ENCODE measurements at regions not wholly inside any gene's neighbourhood (a gene's known extent, or its start where the extent isn't known, plus 50 kb on each side); places are given as distances from the start of the nearest gene placed in this dataset.

GRCh38 chr4:8738471-8738931, 133.1 kb downstream of the HMX1 start:
- Histone ChIP-seq H3K4me3 (no peak overlapping the region), H3K36me3 (no peaks in the 10 kb centered on the region), H3K27ac (no peak overlapping the region), H3K27me3 (peaks cover 0 to 22% of the 10 kb centered on the region in 2 donors), H3K9me3 (no peaks in the 10 kb centered on the region), H3K4me1 (no peaks in the 10 kb centered on the region)
- intact Hi-C loops (cut with DNase I), result no loop called here
- no peak for DNase-seq
- no peak for TF ChIP-seq CTCF (IDR thresholded peaks at IDR 0.05)
- ATAC-seq, result no peak

DNA sequence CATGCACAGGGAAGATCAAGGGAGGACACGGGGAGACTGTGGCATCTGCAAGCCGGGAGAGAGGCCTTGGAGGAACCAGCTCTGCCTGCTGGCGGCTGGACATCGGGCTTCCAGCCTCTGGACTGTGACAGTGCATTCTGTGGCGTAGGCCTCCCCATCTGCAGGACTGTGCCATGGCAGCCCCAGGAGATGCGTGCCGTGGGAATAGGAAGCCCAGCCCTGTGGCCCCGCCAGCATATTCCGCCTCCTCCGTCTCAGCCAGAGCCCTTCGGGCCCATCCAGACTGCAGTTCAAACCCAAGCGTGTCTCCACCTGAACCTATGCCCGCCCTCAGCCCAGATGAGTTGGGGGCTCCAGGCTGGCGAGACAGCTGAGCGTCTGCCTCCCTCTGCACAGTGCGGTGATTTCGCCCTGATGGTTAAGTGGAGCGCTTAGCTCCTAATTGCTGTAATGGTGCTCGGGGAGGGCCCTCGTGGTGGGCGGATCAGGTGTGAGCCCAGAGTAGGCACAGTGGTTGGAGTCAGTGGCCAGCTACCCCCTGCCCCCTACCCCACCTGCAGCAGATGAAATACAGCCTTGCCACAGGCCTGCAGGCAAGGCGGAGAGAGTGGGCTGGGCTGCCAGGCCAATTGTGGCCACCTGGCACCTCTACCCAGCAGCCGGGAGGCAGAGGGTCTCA, 133.9 kb downstream of the HMX1 start:
- Histone ChIP-seq H3K9me3 (no peaks in the 10 kb centered on the region), H3K4me1 (no peaks in the 10 kb centered on the region), H3K36me3 (no peaks in the 10 kb centered on the region), H3K27me3 (peaks cover 0 to 22% of the 10 kb centered on the region in 2 donors), H3K4me3 (no peak overlapping the region), H3K27ac (no peak overlapping the region)
- ATAC-seq, result no peak
- no peak for DNase-seq
- no peak for TF ChIP-seq CTCF (IDR thresholded peaks at IDR 0.05)
- intact Hi-C loops (cut with DNase I), result no loop called here

- TF ChIP-seq CTCF (IDR thresholded peaks at IDR 0.05), result no peak
- Histone ChIP-seq H3K4me1 (no peaks in the 10 kb centered on the region), H3K27ac (no peak overlapping the region), H3K36me3 (no peaks in the 10 kb centered on the region), H3K9me3 (no peaks in the 10 kb centered on the region), H3K4me3 (no peak overlapping the region), H3K27me3 (peaks cover 0 to 22% of the 10 kb centered on the region in 2 donors)
- intact Hi-C loops (cut with DNase I), result no loop called here
- DNase-seq (no peak), ATAC-seq (no peak)
Measured at GRCh38 chr4:8737075-8737474, 134.6 kb downstream of the HMX1 start.

DNA sequence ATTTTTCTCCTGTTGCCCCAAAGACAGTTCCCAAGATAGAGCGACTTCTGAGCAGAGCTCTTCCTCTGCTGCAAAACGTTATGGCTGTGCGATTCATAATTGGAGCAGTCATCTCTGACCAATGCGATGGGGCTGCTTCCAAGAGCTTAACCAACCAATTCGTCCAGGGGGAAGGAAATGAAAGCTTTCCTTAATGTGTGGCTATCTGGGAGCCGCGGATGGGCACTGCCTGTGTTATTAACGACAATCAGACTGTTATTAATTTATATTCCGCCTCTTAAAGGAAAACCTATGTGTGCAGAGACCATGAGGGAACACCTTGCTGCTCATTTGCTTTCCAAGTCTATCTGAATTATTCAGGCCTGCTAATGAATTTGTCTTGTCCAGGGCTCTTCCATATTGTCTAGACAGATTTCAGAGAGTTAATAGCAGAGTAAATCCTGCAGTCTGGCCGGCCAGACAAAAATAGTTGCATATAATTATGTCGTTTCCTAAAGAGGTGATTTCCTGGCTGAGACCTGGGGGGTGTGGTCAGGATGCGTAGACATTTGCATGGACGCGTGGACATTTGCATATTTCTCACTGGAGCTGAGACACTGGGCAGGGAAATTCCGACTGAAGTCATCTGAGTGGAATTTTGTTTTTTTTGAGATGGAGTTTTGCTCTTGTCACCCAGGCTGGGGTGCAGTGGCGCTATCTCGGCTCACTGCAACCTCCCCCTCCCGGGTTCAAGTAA, 135.4 kb downstream of the HMX1 start:
- H3K4me3 ChIP-seq, result no peak overlapping the region
- peaks cover 0 to 21% of the 10 kb centered on the region in 2 donors for H3K27me3 ChIP-seq
- DNase-seq (no peak), ATAC-seq (no peak)
- H3K27ac ChIP-seq, result no peak overlapping the region
- no peaks in the 10 kb centered on the region for H3K9me3 ChIP-seq
- H3K4me1 ChIP-seq, result no peaks in the 10 kb centered on the region
- H3K36me3 ChIP-seq, result no peaks in the 10 kb centered on the region
- intact Hi-C loops (cut with DNase I), result no loop called here
- TF ChIP-seq CTCF (IDR thresholded peaks at IDR 0.05), result no peak

GRCh38 chr4:8735236-8736089, 136.2 kb downstream of the HMX1 start:
- Histone ChIP-seq H3K4me3 (no peak overlapping the region), H3K27ac (no peak overlapping the region), H3K36me3 (no peaks in the 10 kb centered on the region), H3K27me3 (peaks cover 0 to 13% of the 10 kb centered on the region in 2 donors), H3K4me1 (no peaks in the 10 kb centered on the region), H3K9me3 (no peaks in the 10 kb centered on the region)
- intact Hi-C loops (cut with DNase I), result no loop called here
- TF ChIP-seq CTCF (IDR thresholded peaks at IDR 0.05), result no peak
- DNase-seq (no peak), ATAC-seq (no peak)

All from left lung (tissue), 4 donors.